ENCODE measurements at regions not wholly inside any gene's neighbourhood (a gene's known extent, or its start where the extent isn't known, plus 50 kb on each side); places are given as distances from the start of the nearest gene placed in this dataset.

- H2BK5ac ChIP-seq (ENCODE audit: insufficient read length, low read length): no peak overlapping the region
- no peak overlapping the region for H2AFZ ChIP-seq (ENCODE audit: low read length)
- no peak overlapping the region for H3K14ac ChIP-seq (ENCODE audit: insufficient read depth, low read length)
- H3K23me2 ChIP-seq (ENCODE audit: insufficient read length, low read depth, low read length, poor library complexity, severe bottlenecking): no peaks in the 10 kb centered on the region
- DNase-seq: no peak
- no peaks in the 10 kb centered on the region for H3K79me1 ChIP-seq (ENCODE audit: insufficient read depth, low read depth, low read length, poor library complexity, severe bottlenecking)
- H3K4me1 Mint-ChIP-seq: peaks cover 20 to 21% of the 10 kb centered on the region in 2 experiments
- TF ChIP-seq, protein P1, sequence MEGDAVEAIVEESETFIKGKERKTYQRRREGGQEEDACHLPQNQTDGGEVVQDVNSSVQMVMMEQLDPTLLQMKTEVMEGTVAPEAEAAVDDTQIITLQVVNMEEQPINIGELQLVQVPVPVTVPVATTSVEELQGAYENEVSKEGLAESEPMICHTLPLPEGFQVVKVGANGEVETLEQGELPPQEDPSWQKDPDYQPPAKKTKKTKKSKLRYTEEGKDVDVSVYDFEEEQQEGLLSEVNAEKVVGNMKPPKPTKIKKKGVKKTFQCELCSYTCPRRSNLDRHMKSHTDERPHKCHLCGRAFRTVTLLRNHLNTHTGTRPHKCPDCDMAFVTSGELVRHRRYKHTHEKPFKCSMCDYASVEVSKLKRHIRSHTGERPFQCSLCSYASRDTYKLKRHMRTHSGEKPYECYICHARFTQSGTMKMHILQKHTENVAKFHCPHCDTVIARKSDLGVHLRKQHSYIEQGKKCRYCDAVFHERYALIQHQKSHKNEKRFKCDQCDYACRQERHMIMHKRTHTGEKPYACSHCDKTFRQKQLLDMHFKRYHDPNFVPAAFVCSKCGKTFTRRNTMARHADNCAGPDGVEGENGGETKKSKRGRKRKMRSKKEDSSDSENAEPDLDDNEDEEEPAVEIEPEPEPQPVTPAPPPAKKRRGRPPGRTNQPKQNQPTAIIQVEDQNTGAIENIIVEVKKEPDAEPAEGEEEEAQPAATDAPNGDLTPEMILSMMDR (conservative IDR thresholded peaks at IDR 0.05): no peak
- H3K18ac ChIP-seq (ENCODE audit: insufficient read length, low read depth, low read length): no peak overlapping the region
- H2BK15ac ChIP-seq (ENCODE audit: low read depth, low read length): no peak overlapping the region
- H3K4me3 Mint-ChIP-seq: no peak overlapping the region
- no peaks in the 10 kb centered on the region for H3K9me3 ChIP-seq (ENCODE audit: control insufficient read depth, low read depth, low read length)
- H4K5ac ChIP-seq (ENCODE audit: insufficient read length, low read depth, low read length): no peak overlapping the region
- H4K20me1 ChIP-seq (ENCODE audit: control insufficient read depth, insufficient read depth, insufficient read length): no peaks in the 10 kb centered on the region
- no peaks in the 10 kb centered on the region for H3K9me3 Mint-ChIP-seq
- H3K27ac Mint-ChIP-seq: no peak overlapping the region
- no peak overlapping the region for H2BK12ac ChIP-seq (ENCODE audit: insufficient read length, low read depth, low read length)
- no peaks in the 10 kb centered on the region; the same call in 1 of the 2 replicates for H3K4me1 ChIP-seq (ENCODE audit: insufficient read depth, low read length)
- no peak overlapping the region for H3K9ac ChIP-seq (ENCODE audit: extremely low read depth, insufficient read length, low read length)
- H3K27ac ChIP-seq (ENCODE audit: insufficient read length, low read depth, low read length): no peak overlapping the region
- H4K91ac ChIP-seq (ENCODE audit: insufficient read length, low read depth, low read length): no peak overlapping the region
- no peak overlapping the region for H2BK120ac ChIP-seq (ENCODE audit: low read depth, low read length, poor library complexity, severe bottlenecking)
- H3K27me3 ChIP-seq (ENCODE audit: insufficient read depth, low read length): no peaks in the 10 kb centered on the region
- H3K36me3 Mint-ChIP-seq (ENCODE audit: insufficient read depth in 1 of 3, low read depth in 3 of 3): no peaks in the 10 kb centered on the region
- no peak overlapping the region for H3K4ac ChIP-seq (ENCODE audit: low read depth, low read length)
- H2BK20ac ChIP-seq (ENCODE audit: low read depth, low read length, poor library complexity, severe bottlenecking): no peak overlapping the region
- WGBS (ENCODE audit: extremely low coverage, insufficient read length, low lambda C conversion rate): no CpG with 5 or more reads among the region's 3 CpGs
- no peak overlapping the region for H3T11ph ChIP-seq (ENCODE audit: low read length)
- no peaks in the 10 kb centered on the region for H3K79me2 ChIP-seq (ENCODE audit: insufficient read depth, low read length)
- H3K4me2 ChIP-seq (ENCODE audit: insufficient read depth, insufficient read length, low read length): no peak overlapping the region
- no peak overlapping the region for H3K23ac ChIP-seq (ENCODE audit: insufficient read length, low read depth, low read length)
- no peaks in the 10 kb centered on the region for H3K27me3 Mint-ChIP-seq (ENCODE audit: low read depth)
- no peak overlapping the region for H2AK5ac ChIP-seq (ENCODE audit: insufficient read length, low read length)
- no peak overlapping the region for H3K56ac ChIP-seq (ENCODE audit: insufficient read length, low read depth, low read length)
- H4K8ac ChIP-seq (replicated peaks; ENCODE audit: insufficient read length, low read depth, low read length): no peak overlapping the region
Measured at GRCh38 chr12:127542931-127543330, 724.0 kb upstream of the TMEM132C start.

Data from H9 (cell line).